H7 (cell line): ENCODE measurements at regions not wholly inside any gene's neighbourhood (a gene's known extent, or its start where the extent isn't known, plus 50 kb on each side); places are given as distances from the start of the nearest gene placed in this dataset.
"Not testable (repeated sequence)": the region's sequence is repeated elsewhere in the genome, so short reads cannot be mapped to it uniquely, and the experiment has no call there.

Experiments used
- DNase-seq: peaks from one replicate; pipeline ENCODE4 v3.0.0; 2012
- H3K27me3 ChIP-seq: 2 replicates; pipeline ENCODE4 v1.6.0; 2011; ENCODE audit warnings: mild to moderate bottlenecking, low read length; ENCODE audit not compliant: control insufficient read depth, insufficient read depth
- H3K36me3 ChIP-seq: replicated peaks from 2 replicates; pipeline ENCODE4 v1.5.1; 2011; ENCODE audit warnings: low read length; ENCODE audit not compliant: control insufficient read depth, insufficient read depth
- H3K4me3 ChIP-seq: 2 replicates; pipeline ENCODE4 v1.5.1; 2011; ENCODE audit warnings: low read depth, mild to moderate bottlenecking, control low read depth, low read length, moderate library complexity; ENCODE audit not compliant: insufficient read depth

DNA sequence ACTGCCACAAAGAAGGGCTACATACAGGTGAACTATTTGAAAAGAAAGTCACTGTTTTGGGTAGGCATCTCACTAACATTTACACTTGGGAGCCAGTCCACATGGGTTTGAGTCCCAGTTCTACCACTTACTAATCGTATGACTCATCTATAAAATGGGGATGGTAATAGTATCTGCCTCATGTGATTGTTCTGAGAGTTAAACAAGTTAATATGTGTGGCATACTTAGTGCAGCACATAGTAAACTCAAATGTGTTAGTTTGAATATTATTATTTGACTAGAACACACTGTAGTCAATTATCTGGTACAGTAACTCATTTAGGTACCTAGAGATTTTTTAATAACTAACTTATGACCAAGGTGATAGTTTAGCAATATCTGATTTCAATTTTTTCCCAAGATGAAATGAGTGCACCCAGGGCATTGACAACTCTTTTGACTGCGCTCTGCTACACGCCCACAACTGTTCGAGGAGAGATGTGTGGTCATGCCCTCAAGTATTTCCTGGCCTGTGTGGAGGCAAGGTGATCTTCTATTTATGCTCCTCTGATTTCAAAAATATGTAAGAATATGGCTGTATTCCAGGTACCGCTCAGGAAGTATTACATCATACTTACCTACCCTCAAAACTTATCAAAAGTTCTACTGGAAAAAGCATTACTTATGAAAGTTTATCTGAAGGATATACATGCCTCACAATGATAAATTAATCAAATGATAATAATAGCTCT is 210.6 kb upstream of the EGLN3 start:
- Histone ChIP-seq H3K4me3 (no peak overlapping the region), H3K36me3 (no peaks in the 10 kb centered on the region), H3K27me3 (no peaks in the 10 kb centered on the region)
- no peak for DNase-seq

DNA sequence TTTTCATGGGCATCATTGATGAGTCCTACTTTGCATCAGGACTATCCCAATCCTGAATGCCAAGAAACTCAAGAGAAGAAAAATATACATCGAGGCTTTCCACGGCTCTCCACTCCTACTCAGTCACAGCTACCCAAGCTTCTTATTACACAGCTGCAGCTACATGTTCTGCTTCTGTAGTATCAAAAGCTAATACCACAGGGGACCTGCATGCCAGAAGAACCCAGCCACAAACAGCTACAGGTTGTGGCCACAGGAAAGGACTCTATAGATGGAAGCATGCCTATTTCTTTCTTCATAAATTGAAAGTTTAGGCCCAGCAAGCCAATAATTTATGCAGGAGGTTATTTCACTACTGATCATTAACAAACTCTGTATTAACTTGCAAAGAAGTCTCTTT is 209.7 kb upstream of the EGLN3 start:
- Histone ChIP-seq H3K4me3 (no peak overlapping the region), H3K27me3 (no peaks in the 10 kb centered on the region), H3K36me3 (no peaks in the 10 kb centered on the region)
- no peak for DNase-seq

DNA sequence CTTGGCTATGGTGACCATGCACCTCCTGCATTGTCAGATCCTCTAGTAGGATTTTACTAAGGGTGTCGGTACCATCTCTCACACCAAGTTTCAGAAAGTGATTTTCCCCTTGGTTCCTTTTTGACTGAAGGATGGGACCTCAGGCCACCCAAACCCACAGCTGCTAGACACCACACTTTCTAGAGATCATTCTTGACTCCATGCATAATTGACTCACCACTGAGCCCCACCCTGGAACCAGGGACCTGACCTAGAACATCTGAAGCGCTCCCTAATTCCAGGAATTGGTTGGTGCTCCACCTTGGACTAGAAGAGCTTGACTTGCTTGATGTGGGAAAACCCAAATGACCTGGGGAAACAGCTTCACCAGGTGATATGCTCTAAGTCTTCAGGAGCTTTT is 206.8 kb upstream of the EGLN3 start:
- H3K36me3 ChIP-seq, result no peaks in the 10 kb centered on the region

DNA sequence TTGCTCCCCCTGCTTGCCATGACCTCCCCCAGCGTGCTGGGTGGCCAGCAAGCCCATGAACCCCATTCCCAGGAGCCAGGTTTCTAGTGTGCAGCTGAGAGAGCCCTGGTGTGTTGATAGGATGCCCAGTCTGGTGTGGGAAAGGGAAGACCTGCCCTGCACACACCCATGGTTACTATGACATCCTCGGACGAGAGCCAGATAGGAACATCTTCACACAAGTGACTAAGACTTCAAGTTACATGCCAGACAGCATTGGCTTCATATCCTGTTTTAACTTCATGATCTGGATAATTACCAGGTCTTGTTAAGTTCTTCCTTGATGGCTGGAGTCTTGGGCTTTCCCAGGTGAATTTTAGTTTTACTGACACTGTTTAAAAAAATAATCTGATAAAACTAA is 196.6 kb upstream of the EGLN3 start:
- H3K4me3 ChIP-seq, result no peak overlapping the region
- no peaks in the 10 kb centered on the region for H3K36me3 ChIP-seq
- H3K27me3 ChIP-seq, result no peaks in the 10 kb centered on the region
- DNase-seq, result no peak

More for the DNA sequence above, 206.8 kb upstream of the EGLN3 start:
- no peak overlapping the region for H3K4me3 ChIP-seq
- no peaks in the 10 kb centered on the region for H3K27me3 ChIP-seq
- DNase-seq, result no peak

DNA sequence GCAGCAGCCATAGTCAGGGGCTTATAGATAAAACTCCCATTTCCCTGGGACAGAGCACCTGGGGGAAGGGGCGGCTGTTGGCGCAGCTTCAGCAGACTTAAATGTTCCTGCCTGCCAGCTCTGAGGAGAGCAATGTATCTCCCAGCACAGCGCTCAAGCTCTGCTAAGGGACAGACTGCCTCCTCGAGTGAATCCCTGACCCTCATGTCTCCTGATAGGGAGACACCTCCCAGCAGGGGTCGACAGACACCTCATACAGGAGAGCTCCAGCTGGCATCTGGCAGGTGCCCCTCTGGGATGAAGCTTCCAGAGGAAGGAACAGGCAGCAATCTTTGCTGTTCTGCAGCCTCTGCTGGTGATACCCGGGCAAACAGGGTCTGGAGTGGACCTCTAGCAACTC is 189.3 kb upstream of the EGLN3 start:
- not testable (repeated sequence) for H3K27me3 ChIP-seq, DNase-seq, H3K4me3 ChIP-seq, H3K36me3 ChIP-seq

DNA sequence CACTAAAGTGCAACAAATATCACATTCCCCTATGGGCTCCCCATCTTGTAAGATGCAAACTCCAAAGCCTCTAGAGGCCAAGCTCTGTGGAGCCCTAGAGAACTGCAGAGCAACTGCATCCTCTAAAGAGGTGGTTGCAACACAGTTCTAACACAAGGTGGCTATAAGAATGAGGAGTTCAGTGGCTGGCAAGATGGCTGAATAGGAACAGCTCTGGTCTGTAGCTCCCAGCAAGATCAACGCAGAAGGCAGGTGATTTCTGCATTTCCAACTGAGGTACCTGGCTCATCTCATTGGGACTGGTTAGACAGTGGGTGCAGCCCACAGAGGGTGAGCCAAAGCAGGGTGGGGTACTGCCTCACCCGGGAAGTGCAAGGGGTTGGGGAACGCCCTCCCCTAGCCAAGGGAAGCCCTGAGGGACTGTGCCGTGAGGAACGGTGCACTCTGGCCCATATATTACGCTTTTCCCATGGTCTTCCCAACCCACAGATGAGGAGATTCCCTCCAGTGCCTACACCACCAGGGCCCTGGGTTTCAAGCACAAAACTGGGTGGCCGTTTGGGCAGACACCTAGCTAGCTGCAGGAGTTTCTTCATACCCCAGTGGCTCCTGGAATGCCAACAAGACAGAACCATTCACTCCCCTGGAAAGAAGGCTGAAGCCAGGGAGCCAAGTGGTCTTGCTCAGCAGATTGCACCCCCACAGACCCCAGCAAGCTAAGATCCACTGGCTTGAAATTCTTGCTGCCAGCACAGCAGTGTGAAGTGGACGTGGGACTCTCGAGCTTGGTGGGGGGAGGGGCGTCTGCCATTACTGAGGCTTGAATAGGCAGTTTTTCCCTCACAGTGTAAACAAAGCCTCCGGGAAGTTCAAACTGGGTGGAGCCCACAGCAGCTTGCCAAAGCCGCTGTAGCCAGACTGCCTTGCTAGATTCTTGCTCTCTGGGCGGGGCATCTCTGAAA is 188.6 kb upstream of the EGLN3 start:
- H3K36me3 ChIP-seq, H3K27me3 ChIP-seq, H3K4me3 ChIP-seq: not testable (repeated sequence)
- peak; percentile 16 for DNase-seq

DNA sequence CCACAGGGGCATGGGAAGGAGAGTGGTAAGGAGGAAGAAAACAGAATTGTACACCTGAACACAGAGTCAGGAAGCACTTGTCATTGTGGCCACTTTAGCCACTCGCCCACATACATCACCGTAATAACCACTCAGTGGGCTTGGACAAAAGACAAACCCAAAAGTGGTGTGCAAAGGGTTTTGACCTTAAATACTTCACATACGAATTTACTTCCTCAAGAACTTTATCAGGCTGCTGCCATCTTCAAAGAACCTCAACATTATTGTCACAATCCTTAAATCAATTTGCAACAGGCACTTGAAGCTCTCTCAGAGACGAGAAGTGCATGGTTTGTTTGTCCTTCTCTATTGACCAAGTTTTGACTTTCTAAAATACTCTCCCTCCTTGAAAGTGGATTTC is 187.3 kb upstream of the EGLN3 start:
- no peak overlapping the region for H3K4me3 ChIP-seq
- DNase-seq, result no peak
- H3K36me3 ChIP-seq, result no peaks in the 10 kb centered on the region
- H3K27me3 ChIP-seq, result no peaks in the 10 kb centered on the region

DNA sequence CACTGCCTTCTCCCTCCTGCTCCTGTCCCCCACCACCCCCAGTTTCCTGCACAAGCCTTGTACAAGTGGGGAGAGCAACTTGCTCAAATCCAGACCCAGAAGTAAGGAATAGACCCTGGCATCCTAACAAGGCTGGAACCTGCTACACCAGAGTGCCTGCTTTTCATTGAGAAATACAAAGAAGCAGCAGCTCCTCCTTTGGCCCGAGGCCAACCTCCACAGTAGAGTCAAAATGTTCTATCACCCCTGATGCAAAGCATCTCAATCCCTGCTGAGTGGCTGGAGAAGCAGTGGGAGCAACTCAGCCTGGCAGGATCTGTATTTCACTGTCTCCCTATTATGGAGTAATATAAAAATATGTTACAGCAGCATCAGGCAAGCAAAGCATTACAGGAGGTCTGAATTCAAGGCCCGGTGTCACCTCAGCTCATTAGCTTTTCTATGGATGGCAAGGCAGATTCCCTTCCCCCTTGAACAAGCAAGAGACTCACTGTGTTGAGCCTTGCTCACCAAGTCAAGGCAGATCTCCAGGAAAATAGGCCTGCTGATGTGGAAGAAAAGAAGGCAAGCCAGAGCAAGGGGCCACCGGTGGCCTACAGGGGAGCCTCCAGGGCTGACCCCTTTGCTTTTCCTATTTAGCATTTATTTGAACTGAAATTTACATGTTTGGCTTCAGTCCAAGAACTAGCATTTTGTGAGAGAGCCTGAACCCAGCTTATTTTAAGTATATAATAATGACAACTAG is 186.3 kb upstream of the EGLN3 start:
- no peaks in the 10 kb centered on the region; the same call in 1 of the 2 replicates for H3K27me3 ChIP-seq
- DNase-seq, result no peak
- H3K4me3 ChIP-seq, result no peak overlapping the region
- H3K36me3 ChIP-seq, result no peaks in the 10 kb centered on the region

DNA sequence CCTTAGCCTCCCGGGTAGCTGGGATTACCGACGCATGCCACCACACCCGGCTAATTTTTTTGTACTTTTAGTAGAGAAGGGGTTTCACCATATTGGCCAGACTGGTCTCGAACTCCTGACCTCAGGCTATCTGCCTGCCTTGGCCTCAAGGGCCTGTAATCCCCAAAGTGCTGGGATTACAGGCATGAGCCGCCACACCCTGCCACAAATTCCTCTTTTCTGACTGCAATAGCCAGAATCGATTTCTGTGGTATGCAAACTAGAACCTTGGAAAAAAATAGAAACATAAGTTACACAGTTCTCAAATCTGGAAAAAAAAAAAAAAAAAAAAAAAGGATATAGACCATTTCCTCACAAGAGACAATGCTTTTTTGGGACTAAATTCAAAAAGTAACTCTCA is 184.6 kb upstream of the EGLN3 start:
- no peak for DNase-seq
- no peaks in the 10 kb centered on the region; the same call in 1 of the 2 replicates for H3K27me3 ChIP-seq
- H3K36me3 ChIP-seq, result no peaks in the 10 kb centered on the region
- H3K4me3 ChIP-seq, result no peak overlapping the region

DNA sequence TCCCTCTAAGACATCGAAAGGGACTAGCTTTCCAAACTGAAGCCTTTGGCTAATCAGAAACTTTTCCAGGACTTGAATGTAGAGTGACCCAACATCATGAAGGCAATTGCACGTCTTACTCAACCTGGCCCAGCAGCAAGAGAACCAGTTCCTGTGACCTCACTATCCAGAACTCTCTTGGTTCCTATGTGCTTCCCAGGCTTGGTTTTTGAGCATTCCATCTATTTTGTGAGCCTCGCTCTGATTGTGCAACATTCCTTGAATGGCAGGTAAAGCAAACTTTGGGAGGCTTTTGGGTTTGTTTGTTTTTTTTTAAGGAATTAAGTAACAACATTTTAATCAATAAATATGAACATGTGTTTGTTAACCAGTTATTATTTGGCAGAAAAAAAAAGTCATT is 183.6 kb upstream of the EGLN3 start:
- no peak for DNase-seq
- H3K27me3 ChIP-seq, result no peaks in the 10 kb centered on the region; the same call in 1 of the 2 replicates
- H3K36me3 ChIP-seq, result no peaks in the 10 kb centered on the region
- H3K4me3 ChIP-seq, result no peak overlapping the region

DNA sequence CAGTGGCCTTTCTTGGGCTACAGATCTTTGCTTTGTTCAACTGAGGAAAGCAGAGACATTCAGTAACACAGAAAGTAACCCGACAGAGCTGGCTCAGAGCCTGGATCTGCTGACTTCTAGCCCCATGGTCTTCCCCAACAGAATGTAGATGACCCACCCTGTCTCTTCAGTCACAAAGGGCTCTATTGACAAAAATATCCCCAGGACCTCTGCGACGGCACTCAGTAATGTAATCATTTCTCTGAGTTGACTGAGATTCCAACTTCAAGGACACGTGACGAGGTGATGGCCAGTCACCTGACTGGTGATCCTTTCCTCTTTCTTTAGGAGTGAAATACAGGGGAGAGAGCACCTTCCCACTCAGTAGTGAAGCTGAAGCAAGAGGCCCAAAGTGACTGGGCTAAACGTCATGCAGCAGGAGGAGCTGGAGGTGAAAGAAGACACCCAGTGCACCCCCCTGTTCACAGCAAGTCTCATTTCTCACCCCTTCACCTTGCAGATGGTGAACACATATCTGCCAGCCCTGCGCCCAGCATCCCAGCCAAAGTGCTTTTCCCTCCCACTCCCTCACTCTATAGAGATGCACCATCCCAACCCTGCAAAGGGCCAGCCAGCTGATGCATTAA is 179.2 kb upstream of the EGLN3 start:
- H3K36me3 ChIP-seq, result no peaks in the 10 kb centered on the region

DNA sequence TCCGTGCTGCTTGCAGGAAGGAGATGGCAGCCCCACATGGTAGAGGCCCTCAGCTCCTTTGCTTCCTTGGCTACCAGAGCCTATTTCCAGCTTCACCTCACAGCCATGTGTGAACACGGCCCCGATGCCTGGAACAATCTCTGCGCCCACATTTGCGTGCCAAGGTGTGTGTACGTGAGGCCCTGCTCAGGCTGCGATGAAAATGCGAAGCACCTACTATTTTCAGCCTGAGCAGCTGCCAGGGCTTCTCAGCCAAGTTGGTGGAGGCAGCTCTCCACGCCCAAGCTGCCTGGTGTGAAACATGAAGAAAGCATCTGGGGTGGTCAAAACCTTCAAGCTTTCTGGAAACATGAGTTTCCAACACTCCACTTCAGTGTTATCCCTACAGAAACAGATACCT is 177.8 kb upstream of the EGLN3 start:
- Histone ChIP-seq H3K27me3 (no peaks in the 10 kb centered on the region; the same call in 1 of the 2 replicates), H3K36me3 (no peaks in the 10 kb centered on the region), H3K4me3 (no peak overlapping the region)
- no peak for DNase-seq

More for the DNA sequence above, 179.2 kb upstream of the EGLN3 start:
- no peak overlapping the region for H3K4me3 ChIP-seq
- no peak for DNase-seq
- H3K27me3 ChIP-seq, result no peaks in the 10 kb centered on the region; the same call in 1 of the 2 replicates

DNA sequence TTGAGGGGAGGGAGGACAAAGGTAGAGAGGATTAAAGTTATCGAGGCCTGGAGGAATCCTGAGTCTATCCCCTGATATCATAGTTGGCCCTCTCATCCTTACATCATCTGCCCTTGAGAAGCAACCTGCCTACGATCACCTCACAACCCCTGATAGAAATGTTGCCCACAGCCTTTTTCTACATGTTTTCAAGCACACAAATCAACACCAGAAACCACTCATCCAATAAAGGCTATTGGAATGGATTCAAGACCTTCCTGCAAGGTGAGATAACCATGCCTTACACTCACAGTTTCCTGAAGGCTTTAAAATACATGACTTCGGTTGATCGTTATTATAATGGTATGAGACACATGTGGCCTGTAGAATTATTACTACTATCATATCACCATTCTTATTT is 175.7 kb upstream of the EGLN3 start:
- DNase-seq, result no peak
- H3K36me3 ChIP-seq, result no peaks in the 10 kb centered on the region
- H3K4me3 ChIP-seq, result no peak overlapping the region
- no peaks in the 10 kb centered on the region for H3K27me3 ChIP-seq

DNA sequence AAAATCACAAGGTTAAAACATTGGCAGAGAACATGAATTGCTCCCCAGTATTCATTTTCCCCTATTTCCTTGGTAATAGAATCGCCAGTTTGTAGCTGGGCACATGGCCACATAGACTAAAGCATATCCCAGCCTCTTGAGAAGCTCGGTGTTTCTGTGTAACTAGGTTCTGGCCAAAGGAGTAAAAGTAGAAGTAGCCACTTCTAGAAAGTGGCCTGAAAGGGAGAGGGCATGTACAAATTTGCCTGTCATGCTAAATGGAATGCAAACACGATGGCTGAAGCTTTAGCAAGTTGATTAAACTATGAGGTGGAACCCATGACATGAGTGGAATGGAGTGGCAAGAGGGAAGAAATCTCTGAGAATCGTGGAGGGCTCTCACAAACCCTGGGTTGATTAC is 173.7 kb upstream of the EGLN3 start:
- H3K4me3 ChIP-seq, result no peak overlapping the region
- no peaks in the 10 kb centered on the region for H3K27me3 ChIP-seq
- no peaks in the 10 kb centered on the region for H3K36me3 ChIP-seq
- no peak for DNase-seq
